ENCODE measurements at regions not wholly inside any gene's neighbourhood (a gene's known extent, or its start where the extent isn't known, plus 50 kb on each side); places are given as distances from the start of the nearest gene placed in this dataset.

DNA sequence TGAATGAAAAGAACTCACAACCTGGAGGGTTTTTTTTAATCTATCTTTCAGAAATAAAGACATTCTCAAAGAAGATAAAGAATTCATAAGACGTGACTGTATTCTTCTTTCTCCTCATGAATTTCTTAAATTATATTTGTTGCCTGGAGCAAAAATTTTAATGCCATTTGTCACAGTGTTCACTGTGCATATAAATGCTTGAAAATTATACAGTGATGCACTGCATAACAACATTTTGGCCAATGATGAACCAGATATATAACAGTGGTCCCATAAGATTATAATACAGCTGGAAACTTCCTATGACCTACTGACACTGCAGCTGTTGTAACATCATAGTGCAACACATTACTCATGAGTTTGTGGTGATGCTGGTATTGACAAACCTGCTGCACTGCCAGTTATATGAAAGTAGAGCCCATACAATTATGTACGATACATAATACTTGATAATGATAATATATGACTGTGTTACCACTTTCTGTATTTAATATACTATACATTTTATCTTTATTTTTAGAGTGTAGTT lies 67.3 kb downstream of the P2RY1 start:
- no peak for DNase-seq (ENCODE audit: low spot score)
- Histone ChIP-seq H3K27me3 (no peaks in the 10 kb centered on the region), H2AFZ (no peak overlapping the region), H3K36me3 (replicated peaks; ENCODE audit: insufficient read depth, low read depth) (no peaks in the 10 kb centered on the region), H3K4me3 (no peak overlapping the region), H3K4me1 (ENCODE audit: insufficient read depth) (no peaks in the 10 kb centered on the region), H3K9me3 (ENCODE audit: low read depth) (no peaks in the 10 kb centered on the region), H3K9me2 (replicated peaks; ENCODE audit: insufficient read depth) (no peaks in the 10 kb centered on the region), H3K79me2 (no peaks in the 10 kb centered on the region), H3K4me2 (no peak overlapping the region), H3K27ac (no peak overlapping the region), H4K20me1 (ENCODE audit: insufficient read depth, poor library complexity, severe bottlenecking) (no peaks in the 10 kb centered on the region)
- TF ChIP-seq, protein P1, sequence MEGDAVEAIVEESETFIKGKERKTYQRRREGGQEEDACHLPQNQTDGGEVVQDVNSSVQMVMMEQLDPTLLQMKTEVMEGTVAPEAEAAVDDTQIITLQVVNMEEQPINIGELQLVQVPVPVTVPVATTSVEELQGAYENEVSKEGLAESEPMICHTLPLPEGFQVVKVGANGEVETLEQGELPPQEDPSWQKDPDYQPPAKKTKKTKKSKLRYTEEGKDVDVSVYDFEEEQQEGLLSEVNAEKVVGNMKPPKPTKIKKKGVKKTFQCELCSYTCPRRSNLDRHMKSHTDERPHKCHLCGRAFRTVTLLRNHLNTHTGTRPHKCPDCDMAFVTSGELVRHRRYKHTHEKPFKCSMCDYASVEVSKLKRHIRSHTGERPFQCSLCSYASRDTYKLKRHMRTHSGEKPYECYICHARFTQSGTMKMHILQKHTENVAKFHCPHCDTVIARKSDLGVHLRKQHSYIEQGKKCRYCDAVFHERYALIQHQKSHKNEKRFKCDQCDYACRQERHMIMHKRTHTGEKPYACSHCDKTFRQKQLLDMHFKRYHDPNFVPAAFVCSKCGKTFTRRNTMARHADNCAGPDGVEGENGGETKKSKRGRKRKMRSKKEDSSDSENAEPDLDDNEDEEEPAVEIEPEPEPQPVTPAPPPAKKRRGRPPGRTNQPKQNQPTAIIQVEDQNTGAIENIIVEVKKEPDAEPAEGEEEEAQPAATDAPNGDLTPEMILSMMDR (IDR thresholded peaks at IDR 0.05; ENCODE audit: poor library complexity) = no peak
- TF ChIP-seq EZH2phosphoT487 (IDR thresholded peaks at IDR 0.05; ENCODE audit: low read depth, severe bottlenecking, unreplicated experiment) = no peak
- TF ChIP-seq EZH2 (IDR thresholded peaks at IDR 0.05; ENCODE audit: borderline replicate concordance) = no peak
- 93% methylated on average over 2 of the region's 2 CpGs for WGBS (ENCODE audit: low lambda C conversion rate, missing lambda C conversion rate)

DNA sequence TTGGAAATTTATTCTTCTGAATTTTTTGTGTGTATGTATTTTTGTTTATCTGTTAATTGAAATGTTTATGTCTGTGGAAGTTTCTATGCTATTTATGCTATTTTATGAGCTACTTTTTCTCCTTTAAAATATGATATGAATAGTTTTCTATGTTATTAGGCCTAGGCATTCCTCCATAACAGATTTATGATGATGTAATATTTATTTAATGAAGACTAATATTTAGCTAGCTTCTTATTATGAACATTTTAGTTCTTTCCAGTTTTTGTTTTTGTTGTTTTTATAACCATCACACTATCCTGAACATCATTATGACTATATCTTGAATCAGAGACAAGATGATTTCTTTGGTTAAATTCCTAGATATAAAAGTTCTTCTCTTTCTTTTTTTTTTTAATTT lies 70.7 kb downstream of the P2RY1 start:
- H3K9me2 ChIP-seq (replicated peaks; ENCODE audit: insufficient read depth) = no peaks in the 10 kb centered on the region
- H3K4me1 ChIP-seq (ENCODE audit: insufficient read depth) = no peaks in the 10 kb centered on the region
- no peaks in the 10 kb centered on the region for H3K27me3 ChIP-seq
- no peak overlapping the region for H2AFZ ChIP-seq
- H3K79me2 ChIP-seq = no peaks in the 10 kb centered on the region
- no peaks in the 10 kb centered on the region for H3K36me3 ChIP-seq (replicated peaks; ENCODE audit: insufficient read depth, low read depth)
- no peaks in the 10 kb centered on the region for H3K9me3 ChIP-seq (ENCODE audit: low read depth)
- H3K27ac ChIP-seq = no peak overlapping the region
- TF ChIP-seq, protein P1 (IDR thresholded peaks at IDR 0.05; ENCODE audit: poor library complexity) = no peak
- TF ChIP-seq EZH2 (IDR thresholded peaks at IDR 0.05; ENCODE audit: borderline replicate concordance) = no peak
- TF ChIP-seq EZH2phosphoT487 (IDR thresholded peaks at IDR 0.05; ENCODE audit: low read depth, severe bottlenecking, unreplicated experiment) = no peak
- no peak overlapping the region for H3K4me3 ChIP-seq
- no peaks in the 10 kb centered on the region for H4K20me1 ChIP-seq (ENCODE audit: insufficient read depth, poor library complexity, severe bottlenecking)
- H3K4me2 ChIP-seq = no peak overlapping the region
- no peak for DNase-seq (ENCODE audit: low spot score)

DNA sequence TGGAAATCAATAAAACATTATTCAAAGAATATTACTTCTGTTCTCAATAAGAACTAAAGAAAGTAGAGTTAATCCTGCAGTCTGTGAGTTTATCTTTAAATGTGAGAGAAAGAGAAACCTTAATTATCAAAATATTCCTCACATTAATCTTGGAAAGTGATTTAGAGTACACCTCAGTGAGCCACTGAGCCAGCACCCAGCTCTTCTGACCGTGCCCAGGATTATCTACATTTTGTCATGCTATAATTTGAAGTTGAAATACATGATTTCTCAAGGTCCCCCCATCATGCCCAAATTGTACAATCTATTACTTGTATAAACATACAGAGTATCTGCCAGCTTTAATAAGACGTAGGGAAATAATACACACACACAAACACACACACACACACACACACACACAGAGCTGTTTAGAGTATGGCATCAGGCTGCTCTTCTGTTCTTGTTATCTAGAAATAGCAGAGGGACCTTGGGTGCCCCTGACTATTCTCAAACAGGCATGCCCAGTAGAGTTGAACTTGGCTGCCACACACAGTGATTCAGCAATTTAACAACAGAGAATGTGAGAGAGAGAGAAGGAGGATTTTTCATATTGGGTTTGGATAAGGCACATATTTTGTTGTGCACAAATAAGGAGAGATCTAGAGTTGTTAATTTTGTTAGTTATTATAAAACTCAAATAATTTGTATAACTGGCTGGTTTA lies 74.4 kb downstream of the P2RY1 start:
- Histone ChIP-seq H3K9me2 (replicated peaks; ENCODE audit: insufficient read depth) (no peaks in the 10 kb centered on the region), H3K36me3 (replicated peaks; ENCODE audit: insufficient read depth, low read depth) (no peaks in the 10 kb centered on the region), H3K27me3 (no peaks in the 10 kb centered on the region), H3K79me2 (no peaks in the 10 kb centered on the region), H4K20me1 (ENCODE audit: insufficient read depth, poor library complexity, severe bottlenecking) (no peaks in the 10 kb centered on the region), H3K27ac (no peak overlapping the region), H2AFZ (no peak overlapping the region), H3K4me3 (no peak overlapping the region), H3K9me3 (ENCODE audit: low read depth) (no peaks in the 10 kb centered on the region), H3K4me2 (no peak overlapping the region), H3K4me1 (ENCODE audit: insufficient read depth) (no peaks in the 10 kb centered on the region)
- TF ChIP-seq, protein P1 (IDR thresholded peaks at IDR 0.05; ENCODE audit: poor library complexity) = no peak
- 83% methylated on average over 2 of the region's 2 CpGs for WGBS (ENCODE audit: low lambda C conversion rate, missing lambda C conversion rate)
- DNase-seq (ENCODE audit: low spot score) = peak; percentile 12
